HG03159 (cell line): ENCODE measurements at regions not wholly inside any gene's neighbourhood (a gene's known extent, or its start where the extent isn't known, plus 50 kb on each side); places are given as distances from the start of the nearest gene placed in this dataset.

Experiments used
- ATAC-seq: cut with Tn5 transposase; IDR thresholded peaks from one replicate; pipeline ENCODE4 v1.9.1; 2021; ENCODE audit warnings: mild to moderate bottlenecking, moderate library complexity; ENCODE audit not compliant: unreplicated experiment

GRCh38 chr1:198106011-198106410, 50.8 kb upstream of the NEK7 start:
- ATAC-seq, result no peak
